Limb (tissue), 2 donors: ENCODE measurements at regions not wholly inside any gene's neighbourhood (a gene's known extent, or its start where the extent isn't known, plus 50 kb on each side); places are given as distances from the start of the nearest gene placed in this dataset.

Source experiments
- DNase-seq, 2 donors: peaks; one replicate each; pipeline ENCODE4 v3.0.0-alpha.2; 2016; ENCODE audit errors: extremely low spot score in 2 of 2

- no peak for DNase-seq
Observed at GRCh38 chr16:22762486-22762885, 51.5 kb upstream of the HS3ST2 start.

- DNase-seq: peak in 1 of 2 donors; percentile 37
Observed at GRCh38 chr16:22763437-22764080, 50.4 kb upstream of the HS3ST2 start.
